ENCODE measurements at regions not wholly inside any gene's neighbourhood (a gene's known extent, or its start where the extent isn't known, plus 50 kb on each side); places are given as distances from the start of the nearest gene placed in this dataset.

GRCh38 chr15:79186616-79187015, 95.9 kb upstream of the ANKRD34C start:
- no peak for DNase-seq (ENCODE audit: low read depth)

- no peak for DNase-seq (ENCODE audit: low read depth)
Observed at GRCh38 chr15:79185199-79185598, 94.6 kb upstream of the RASGRF1 start.

GRCh38 chr15:79184465-79184892, 93.9 kb upstream of the RASGRF1 start:
- DNase-seq (ENCODE audit: low read depth), result peak; percentile 82

GRCh38 chr15:79180318-79180717, 89.7 kb upstream of the RASGRF1 start:
- peak; percentile 52 for DNase-seq (ENCODE audit: low read depth)

GRCh38 chr15:79179597-79179996, 89.0 kb upstream of the RASGRF1 start:
- DNase-seq (ENCODE audit: low read depth), result no peak

- peak; percentile 77 for DNase-seq (ENCODE audit: low read depth)
Observed at GRCh38 chr15:79179108-79179561, 88.6 kb upstream of the RASGRF1 start.

GRCh38 chr15:79178594-79178993, 88.0 kb upstream of the RASGRF1 start:
- no peak for DNase-seq (ENCODE audit: low read depth)

GRCh38 chr15:79176151-79176550, 85.6 kb upstream of the RASGRF1 start:
- DNase-seq (ENCODE audit: low read depth), result no peak

- DNase-seq (ENCODE audit: low read depth), result peak; percentile 85
Observed at GRCh38 chr15:79172801-79173460, 82.4 kb upstream of the RASGRF1 start.

GRCh38 chr15:79172032-79172481, 81.5 kb upstream of the RASGRF1 start:
- DNase-seq (ENCODE audit: low read depth), result no peak

GRCh38 chr15:79171320-79172031, 80.9 kb upstream of the RASGRF1 start:
- no peak for DNase-seq (ENCODE audit: low read depth)

- peak; percentile 99 for DNase-seq (ENCODE audit: low read depth)
Observed at GRCh38 chr15:79170256-79170664, 79.7 kb upstream of the RASGRF1 start.

GRCh38 chr15:79169526-79170133, 79.0 kb upstream of the RASGRF1 start:
- peak; percentile 24 for DNase-seq (ENCODE audit: low read depth)

- DNase-seq (ENCODE audit: low read depth), result peak; percentile 94
Observed at GRCh38 chr15:79168922-79169456, 78.4 kb upstream of the RASGRF1 start.

- no peak for DNase-seq (ENCODE audit: low read depth)
Observed at GRCh38 chr15:79167776-79168175, 77.2 kb upstream of the RASGRF1 start.

GRCh38 chr15:79166311-79166955, 75.9 kb upstream of the RASGRF1 start:
- no peak for DNase-seq (ENCODE audit: low read depth)

GRCh38 chr15:79164465-79164864, 73.9 kb upstream of the RASGRF1 start:
- DNase-seq (ENCODE audit: low read depth), result no peak

GRCh38 chr15:79164043-79164442, 73.5 kb upstream of the RASGRF1 start:
- no peak for DNase-seq (ENCODE audit: low read depth)

GRCh38 chr15:79163395-79163794, 72.8 kb upstream of the RASGRF1 start:
- DNase-seq (ENCODE audit: low read depth), result no peak

GRCh38 chr15:79161837-79162508, 71.4 kb upstream of the RASGRF1 start:
- DNase-seq (ENCODE audit: low read depth), result no peak

- peak; percentile 46 for DNase-seq (ENCODE audit: low read depth)
Observed at GRCh38 chr15:79160211-79160610, 69.6 kb upstream of the RASGRF1 start.
